ENCODE measurements at regions not wholly inside any gene's neighbourhood (a gene's known extent, or its start where the extent isn't known, plus 50 kb on each side); places are given as distances from the start of the nearest gene placed in this dataset.
A peak's percentile ranks its signal among the peaks of the same experiment; 100 is the strongest.

DNA sequence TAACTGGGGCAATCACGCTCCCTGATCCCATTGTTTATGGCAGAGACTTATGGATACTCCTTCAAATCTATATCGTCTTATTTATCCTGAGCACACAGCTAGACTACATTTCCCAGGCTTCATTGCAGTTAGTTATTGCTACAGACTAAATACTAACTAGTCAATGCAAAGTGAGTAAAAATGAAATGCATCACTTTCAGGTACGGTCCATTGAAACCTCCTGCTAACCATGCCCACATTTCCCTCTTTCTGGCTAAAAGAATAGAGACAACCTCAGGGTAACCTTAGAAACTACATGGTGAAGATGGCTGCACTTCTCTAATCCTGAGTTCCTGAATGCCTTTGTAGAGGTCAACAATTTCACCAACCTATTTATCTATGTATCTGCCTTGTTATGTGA is 437.4 kb downstream of the EPHA4 start:
- DNase-seq (ENCODE audit: insufficient read length, low spot score), result no peak
- no peak for TF ChIP-seq CTCF (IDR thresholded peaks at IDR 0.05; ENCODE audit: insufficient read depth, missing control alignments)
- peak; percentile 41 for FAIRE-seq

DNA sequence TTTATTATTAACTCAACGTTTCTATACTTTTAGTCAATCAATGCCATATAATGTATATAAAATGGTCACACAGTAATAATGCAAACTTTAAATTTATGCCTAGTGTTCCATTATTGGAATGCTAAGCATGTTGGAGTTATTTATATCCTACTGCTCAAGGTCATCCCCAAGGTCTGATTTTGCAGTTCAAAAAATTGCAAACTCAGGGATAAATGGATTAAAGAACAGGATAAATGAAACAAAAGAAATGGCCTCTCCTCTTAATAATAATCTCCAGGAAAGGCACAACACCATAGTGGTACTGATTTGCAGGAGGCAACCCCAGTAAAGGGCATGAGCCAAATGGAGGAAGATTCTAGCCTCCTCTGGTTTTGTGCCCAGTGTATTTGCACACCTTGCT is 436.4 kb downstream of the EPHA4 start:
- FAIRE-seq, result no peak
- TF ChIP-seq CTCF (IDR thresholded peaks at IDR 0.05; ENCODE audit: insufficient read depth, missing control alignments), result no peak

DNA sequence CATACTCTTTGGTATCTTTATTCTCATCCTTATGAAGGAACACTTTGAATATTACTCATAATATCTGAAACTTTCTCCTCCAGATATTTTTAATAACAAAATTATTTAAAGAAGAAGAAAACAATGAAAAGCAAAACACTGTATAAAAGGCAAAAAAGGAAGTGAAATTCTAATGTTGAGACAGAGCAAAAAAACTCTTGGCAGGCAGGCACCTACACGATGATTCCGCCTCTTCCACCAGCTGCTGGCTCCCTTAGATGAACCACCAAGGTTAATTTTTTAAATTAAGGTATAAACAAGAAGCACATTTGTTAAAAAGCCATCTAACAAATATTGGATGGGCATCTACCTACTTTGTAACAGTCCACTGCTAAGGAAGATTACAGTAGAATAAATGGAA is 434.7 kb downstream of the EPHA4 start:
- TF ChIP-seq CTCF (IDR thresholded peaks at IDR 0.05; ENCODE audit: insufficient read depth, missing control alignments), result no peak
- DNase-seq (ENCODE audit: insufficient read length, low spot score) (no peak), FAIRE-seq (no peak)

More for the DNA sequence above, 436.4 kb downstream of the EPHA4 start:
- DNase-seq (ENCODE audit: insufficient read length, low spot score), result no peak

DNA sequence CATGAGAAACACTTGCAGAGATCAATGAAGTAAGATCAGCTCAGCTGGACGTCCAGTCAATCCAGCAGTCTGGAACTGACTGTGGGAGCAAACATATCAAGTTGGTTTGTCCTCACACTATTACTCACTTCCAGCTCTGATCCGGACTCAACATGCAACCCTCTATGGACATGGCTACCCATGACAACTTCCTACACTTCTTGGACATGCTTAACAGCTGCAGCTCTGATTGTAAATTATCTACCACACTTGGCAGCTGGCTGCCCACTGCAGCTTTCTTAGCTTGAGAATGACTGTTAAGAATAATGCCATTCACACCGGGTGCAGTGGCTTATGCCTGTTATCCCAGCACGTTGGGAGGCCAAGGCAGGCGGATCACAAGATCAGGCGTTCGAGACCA is 429.8 kb downstream of the EPHA4 start:
- DNase-seq (ENCODE audit: insufficient read length, low spot score), result no peak
- no peak for TF ChIP-seq CTCF (IDR thresholded peaks at IDR 0.05; ENCODE audit: insufficient read depth, missing control alignments)
- FAIRE-seq, result no peak

DNA sequence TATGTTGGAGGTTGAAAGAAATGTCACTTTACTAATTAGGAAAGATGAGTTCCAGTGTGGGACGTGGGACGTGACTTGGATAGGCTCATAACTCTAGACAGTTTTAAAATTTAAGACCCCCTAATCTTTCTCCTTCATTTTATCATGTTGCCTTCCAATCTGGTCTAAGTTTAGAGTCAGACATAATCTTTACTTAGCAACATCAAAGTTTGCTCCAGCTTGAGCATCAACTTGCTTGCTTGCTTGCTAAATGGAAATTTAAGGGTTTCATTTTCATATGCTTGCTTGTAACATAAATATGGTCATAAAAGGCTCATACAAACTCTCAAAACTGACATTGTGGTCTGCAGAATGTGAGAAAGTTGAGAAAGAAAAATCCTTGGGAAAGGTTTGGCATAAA is 428.9 kb downstream of the EPHA4 start:
- DNase-seq (ENCODE audit: insufficient read length, low spot score) (no peak), FAIRE-seq (no peak)
- no peak for TF ChIP-seq CTCF (IDR thresholded peaks at IDR 0.05; ENCODE audit: insufficient read depth, missing control alignments)

- no peak for FAIRE-seq
- TF ChIP-seq CTCF (IDR thresholded peaks at IDR 0.05; ENCODE audit: insufficient read depth, missing control alignments), result no peak
- no peak for DNase-seq (ENCODE audit: insufficient read length, low spot score)
Observed at GRCh38 chr2:221144909-221145308, 427.2 kb downstream of the EPHA4 start.

DNA sequence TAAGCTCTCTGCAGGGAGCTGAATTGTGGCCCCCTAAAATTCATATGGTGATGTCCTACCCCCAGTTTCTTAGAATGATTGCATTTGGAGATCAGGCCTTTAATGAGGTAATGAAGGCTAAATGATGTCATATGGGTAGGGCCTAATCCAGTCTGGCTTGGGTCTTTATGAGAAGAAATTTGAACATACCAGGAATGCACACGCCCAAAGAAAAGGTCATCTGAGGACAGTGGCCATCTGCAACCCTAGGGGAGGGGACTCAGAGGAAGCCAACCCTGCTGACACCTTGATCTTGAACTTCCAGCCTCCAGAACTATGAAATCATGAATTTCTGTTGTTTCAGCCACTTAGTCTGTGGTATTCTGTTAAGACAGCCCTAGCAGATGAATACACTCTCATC is 426.7 kb downstream of the EPHA4 start:
- TF ChIP-seq CTCF (IDR thresholded peaks at IDR 0.05; ENCODE audit: insufficient read depth, missing control alignments), result no peak
- FAIRE-seq, result no peak
- no peak for DNase-seq (ENCODE audit: insufficient read length, low spot score)
